ENCODE measurements at regions not wholly inside any gene's neighbourhood (a gene's known extent, or its start where the extent isn't known, plus 50 kb on each side); places are given as distances from the start of the nearest gene placed in this dataset.

DNA sequence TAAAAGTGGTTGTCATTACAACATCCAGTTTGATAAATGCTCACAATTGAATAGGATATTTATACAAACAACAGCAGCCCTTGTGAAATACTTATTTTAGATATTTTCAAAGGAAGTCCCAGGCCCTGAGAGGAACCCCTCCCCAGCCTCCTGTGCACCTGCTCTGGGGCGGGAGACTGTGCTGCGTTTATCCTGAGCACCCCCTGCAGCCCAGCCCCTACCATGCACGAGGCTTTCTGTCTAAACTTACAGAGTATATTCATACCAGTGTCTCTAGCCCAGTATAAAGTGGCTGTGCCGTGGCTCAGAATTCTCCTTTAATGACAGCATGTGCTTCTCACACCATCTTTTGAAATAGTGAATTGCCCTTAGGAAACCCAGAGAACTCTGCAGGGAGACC is 1084.3 kb downstream of the TMEM121 start:
- no peak for DNase-seq (ENCODE audit: low spot score)
- H3K27me3 Mint-ChIP-seq (ENCODE audit: insufficient read depth, low read depth, poor library complexity): peaks cover 2% of the 10 kb centered on the region
- Histone ChIP-seq H3K27me3 (ENCODE audit: insufficient read depth) (no peaks in the 10 kb centered on the region), H3F3A (replicated peaks; ENCODE audit: low read depth) (no peaks in the 10 kb centered on the region), H3K27ac (ENCODE audit: low read depth) (no peak overlapping the region), H3K4me3 (no peak overlapping the region), H3K4me2 (no peak overlapping the region), H3K36me3 (ENCODE audit: insufficient read depth) (no peaks in the 10 kb centered on the region; the same call in 1 of the 2 replicates), H3K4me1 (ENCODE audit: insufficient read depth) (no peaks in the 10 kb centered on the region), H2AFZ (no peak overlapping the region), H3K79me2 (replicated peaks; ENCODE audit: insufficient read depth) (no peaks in the 10 kb centered on the region), H3K9me2 (ENCODE audit: insufficient read depth) (no peaks in the 10 kb centered on the region), H4K20me1 (replicated peaks; ENCODE audit: insufficient read depth) (no peaks in the 10 kb centered on the region)
- TF ChIP-seq POLR2AphosphoS5 (IDR thresholded peaks at IDR 0.05; ENCODE audit: low read depth): no peak
- TF ChIP-seq, protein P1, sequence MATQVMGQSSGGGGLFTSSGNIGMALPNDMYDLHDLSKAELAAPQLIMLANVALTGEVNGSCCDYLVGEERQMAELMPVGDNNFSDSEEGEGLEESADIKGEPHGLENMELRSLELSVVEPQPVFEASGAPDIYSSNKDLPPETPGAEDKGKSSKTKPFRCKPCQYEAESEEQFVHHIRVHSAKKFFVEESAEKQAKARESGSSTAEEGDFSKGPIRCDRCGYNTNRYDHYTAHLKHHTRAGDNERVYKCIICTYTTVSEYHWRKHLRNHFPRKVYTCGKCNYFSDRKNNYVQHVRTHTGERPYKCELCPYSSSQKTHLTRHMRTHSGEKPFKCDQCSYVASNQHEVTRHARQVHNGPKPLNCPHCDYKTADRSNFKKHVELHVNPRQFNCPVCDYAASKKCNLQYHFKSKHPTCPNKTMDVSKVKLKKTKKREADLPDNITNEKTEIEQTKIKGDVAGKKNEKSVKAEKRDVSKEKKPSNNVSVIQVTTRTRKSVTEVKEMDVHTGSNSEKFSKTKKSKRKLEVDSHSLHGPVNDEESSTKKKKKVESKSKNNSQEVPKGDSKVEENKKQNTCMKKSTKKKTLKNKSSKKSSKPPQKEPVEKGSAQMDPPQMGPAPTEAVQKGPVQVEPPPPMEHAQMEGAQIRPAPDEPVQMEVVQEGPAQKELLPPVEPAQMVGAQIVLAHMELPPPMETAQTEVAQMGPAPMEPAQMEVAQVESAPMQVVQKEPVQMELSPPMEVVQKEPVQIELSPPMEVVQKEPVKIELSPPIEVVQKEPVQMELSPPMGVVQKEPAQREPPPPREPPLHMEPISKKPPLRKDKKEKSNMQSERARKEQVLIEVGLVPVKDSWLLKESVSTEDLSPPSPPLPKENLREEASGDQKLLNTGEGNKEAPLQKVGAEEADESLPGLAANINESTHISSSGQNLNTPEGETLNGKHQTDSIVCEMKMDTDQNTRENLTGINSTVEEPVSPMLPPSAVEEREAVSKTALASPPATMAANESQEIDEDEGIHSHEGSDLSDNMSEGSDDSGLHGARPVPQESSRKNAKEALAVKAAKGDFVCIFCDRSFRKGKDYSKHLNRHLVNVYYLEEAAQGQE (IDR thresholded peaks at IDR 0.05; ENCODE audit: unreplicated experiment): no peak
- no peak for TF ChIP-seq JUNB (IDR thresholded peaks at IDR 0.05; ENCODE audit: unreplicated experiment)
- peaks cover 99% of the 10 kb centered on the region for H3K9me3 Mint-ChIP-seq
- H3K27ac Mint-ChIP-seq: no peak overlapping the region
- peaks cover 41% of the 10 kb centered on the region for H3K36me3 Mint-ChIP-seq (ENCODE audit: low read depth)
- no peak overlapping the region for H3K4me3 Mint-ChIP-seq
- H3K4me1 Mint-ChIP-seq: no peaks in the 10 kb centered on the region
- no peak for ATAC-seq

DNA sequence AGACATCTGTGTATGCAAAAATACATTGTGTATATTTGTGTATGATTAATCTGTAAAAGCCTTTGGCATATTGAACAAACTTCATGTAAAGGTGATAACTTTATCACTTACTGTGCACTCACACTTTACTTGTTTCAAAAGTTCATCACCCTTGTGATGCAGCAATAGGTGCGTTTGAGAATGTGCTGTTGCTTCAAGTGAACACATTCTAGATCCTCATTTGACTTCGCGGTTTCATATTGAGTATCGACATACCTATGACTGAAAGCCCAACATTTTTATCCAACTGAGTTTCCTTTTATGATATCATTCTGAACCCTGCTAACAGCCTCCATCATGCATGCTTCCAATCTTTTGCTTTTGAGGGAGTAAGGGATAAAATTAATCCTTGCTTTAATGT is 1086.9 kb downstream of the TMEM121 start:
- Mint-ChIP-seq H3K4me3 (no peak overlapping the region), H3K27me3 (ENCODE audit: insufficient read depth, low read depth, poor library complexity) (no peaks in the 10 kb centered on the region), H3K36me3 (ENCODE audit: low read depth) (peaks cover 41% of the 10 kb centered on the region)

More for the DNA sequence above, 1086.9 kb downstream of the TMEM121 start:
- no peak overlapping the region for H3K4me3 ChIP-seq
- H3K9me2 ChIP-seq (ENCODE audit: insufficient read depth): no peaks in the 10 kb centered on the region
- H3K27ac ChIP-seq (ENCODE audit: low read depth): no peak overlapping the region
- H2AFZ ChIP-seq: no peak overlapping the region
- DNase-seq (ENCODE audit: low spot score) (no peak), ATAC-seq (no peak)
- H3K27me3 ChIP-seq (ENCODE audit: insufficient read depth): no peaks in the 10 kb centered on the region
- no peaks in the 10 kb centered on the region for H3K4me1 Mint-ChIP-seq
- no peak for TF ChIP-seq EZH2phosphoT487 (IDR thresholded peaks at IDR 0.05; ENCODE audit: unreplicated experiment)
- no peak for TF ChIP-seq STAT1 (IDR thresholded peaks at IDR 0.05; ENCODE audit: unreplicated experiment)
- TF ChIP-seq ZNF331 (CRISPR knock-in tag; IDR thresholded peaks at IDR 0.05; ENCODE audit: low read depth): no peak
- TF ChIP-seq, protein P1 (IDR thresholded peaks at IDR 0.05; ENCODE audit: unreplicated experiment): no peak
- no peak for TF ChIP-seq JUNB (IDR thresholded peaks at IDR 0.05; ENCODE audit: unreplicated experiment)
- TF ChIP-seq POLR2AphosphoS5 (IDR thresholded peaks at IDR 0.05; ENCODE audit: low read depth): no peak
- no peak for TF ChIP-seq ZNF114 (CRISPR knock-in tag; IDR thresholded peaks at IDR 0.05)
- TF ChIP-seq, protein P2, sequence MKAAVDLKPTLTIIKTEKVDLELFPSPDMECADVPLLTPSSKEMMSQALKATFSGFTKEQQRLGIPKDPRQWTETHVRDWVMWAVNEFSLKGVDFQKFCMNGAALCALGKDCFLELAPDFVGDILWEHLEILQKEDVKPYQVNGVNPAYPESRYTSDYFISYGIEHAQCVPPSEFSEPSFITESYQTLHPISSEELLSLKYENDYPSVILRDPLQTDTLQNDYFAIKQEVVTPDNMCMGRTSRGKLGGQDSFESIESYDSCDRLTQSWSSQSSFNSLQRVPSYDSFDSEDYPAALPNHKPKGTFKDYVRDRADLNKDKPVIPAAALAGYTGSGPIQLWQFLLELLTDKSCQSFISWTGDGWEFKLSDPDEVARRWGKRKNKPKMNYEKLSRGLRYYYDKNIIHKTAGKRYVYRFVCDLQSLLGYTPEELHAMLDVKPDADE (IDR thresholded peaks at IDR 0.05): no peak
- H3K4me1 ChIP-seq (ENCODE audit: insufficient read depth): no peaks in the 10 kb centered on the region
- H3K4me2 ChIP-seq: no peak overlapping the region
- H3K79me2 ChIP-seq (replicated peaks; ENCODE audit: insufficient read depth): no peaks in the 10 kb centered on the region
- peaks cover 96% of the 10 kb centered on the region for H3K9me3 Mint-ChIP-seq
- no peaks in the 10 kb centered on the region for H3F3A ChIP-seq (replicated peaks; ENCODE audit: low read depth)
- no peaks in the 10 kb centered on the region; the same call in 1 of the 2 replicates for H3K36me3 ChIP-seq (ENCODE audit: insufficient read depth)
- no peaks in the 10 kb centered on the region for H4K20me1 ChIP-seq (replicated peaks; ENCODE audit: insufficient read depth)
- no peak overlapping the region for H3K27ac Mint-ChIP-seq
